ENCODE measurements at regions not wholly inside any gene's neighbourhood (a gene's known extent, or its start where the extent isn't known, plus 50 kb on each side); places are given as distances from the start of the nearest gene placed in this dataset.

DNA sequence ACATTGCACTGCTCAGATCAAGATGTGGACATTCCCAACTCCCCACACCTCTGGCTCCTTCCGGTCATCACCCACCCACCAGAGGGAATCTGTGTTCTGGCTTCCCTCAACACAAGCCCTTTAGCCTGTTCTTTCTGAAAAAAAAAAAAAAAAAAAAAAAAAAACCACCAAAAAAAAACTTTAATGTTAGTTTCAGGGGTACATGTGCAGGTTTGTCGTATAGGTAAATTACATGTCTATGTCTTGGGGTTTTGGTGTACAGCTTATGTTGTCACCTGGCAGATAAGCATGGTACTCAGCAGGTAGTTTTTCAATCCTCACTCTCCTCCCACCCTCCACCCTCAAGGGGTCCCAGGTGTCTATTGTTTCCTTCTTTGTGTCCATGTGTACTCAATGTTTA, 135.8 kb upstream of the FOXA2 start:
- H2AFZ ChIP-seq = no peak overlapping the region
- H3K4me1 ChIP-seq (ENCODE audit: insufficient read depth) = peaks cover 34% of the 10 kb centered on the region
- no peaks in the 10 kb centered on the region for H3K79me2 ChIP-seq
- no peaks in the 10 kb centered on the region for H3K27me3 ChIP-seq
- no peak for DNase-seq (ENCODE audit: low spot score)
- H3K9me3 ChIP-seq (ENCODE audit: low read depth) = no peaks in the 10 kb centered on the region
- H4K20me1 ChIP-seq (ENCODE audit: insufficient read depth, poor library complexity, severe bottlenecking) = no peaks in the 10 kb centered on the region
- WGBS (ENCODE audit: low lambda C conversion rate, missing lambda C conversion rate) = 89% methylated on average over 2 of the region's 2 CpGs
- H3K9me2 ChIP-seq (replicated peaks; ENCODE audit: insufficient read depth) = no peaks in the 10 kb centered on the region
- TF ChIP-seq CTCF (IDR thresholded peaks at IDR 0.05; ENCODE audit: poor library complexity) = no peak
- no peak for TF ChIP-seq EZH2 (IDR thresholded peaks at IDR 0.05; ENCODE audit: borderline replicate concordance)
- TF ChIP-seq EZH2phosphoT487 (IDR thresholded peaks at IDR 0.05; ENCODE audit: low read depth, severe bottlenecking, unreplicated experiment) = no peak
- no peaks in the 10 kb centered on the region for H3K36me3 ChIP-seq (replicated peaks; ENCODE audit: insufficient read depth, low read depth)
- no peak overlapping the region for H3K4me2 ChIP-seq
- H3K27ac ChIP-seq = no peak overlapping the region
- no peak overlapping the region for H3K4me3 ChIP-seq

- no peaks in the 10 kb centered on the region for H3K27me3 ChIP-seq
- DNase-seq (ENCODE audit: low spot score) = no peak
- H3K36me3 ChIP-seq (replicated peaks; ENCODE audit: insufficient read depth, low read depth) = no peaks in the 10 kb centered on the region
- H3K4me2 ChIP-seq = no peak overlapping the region
- no peak overlapping the region for H3K4me3 ChIP-seq
- no peaks in the 10 kb centered on the region for H3K9me2 ChIP-seq (replicated peaks; ENCODE audit: insufficient read depth)
- TF ChIP-seq EZH2 (IDR thresholded peaks at IDR 0.05; ENCODE audit: borderline replicate concordance) (no peak), CTCF (IDR thresholded peaks at IDR 0.05; ENCODE audit: poor library complexity) (no peak), EZH2phosphoT487 (IDR thresholded peaks at IDR 0.05; ENCODE audit: low read depth, severe bottlenecking, unreplicated experiment) (no peak)
- H3K79me2 ChIP-seq = no peaks in the 10 kb centered on the region
- H3K4me1 ChIP-seq (ENCODE audit: insufficient read depth) = peaks cover 20% of the 10 kb centered on the region
- H3K27ac ChIP-seq = no peak overlapping the region
- no peaks in the 10 kb centered on the region for H4K20me1 ChIP-seq (ENCODE audit: insufficient read depth, poor library complexity, severe bottlenecking)
- 88% methylated on average over 1 of the region's 1 CpG for WGBS (ENCODE audit: low lambda C conversion rate, missing lambda C conversion rate)
- no peak overlapping the region for H2AFZ ChIP-seq
- H3K9me3 ChIP-seq (ENCODE audit: low read depth) = no peaks in the 10 kb centered on the region
These were observed 138.4 kb upstream of the FOXA2 start for GRCh38 chr20:22722811-22723210.

DNA sequence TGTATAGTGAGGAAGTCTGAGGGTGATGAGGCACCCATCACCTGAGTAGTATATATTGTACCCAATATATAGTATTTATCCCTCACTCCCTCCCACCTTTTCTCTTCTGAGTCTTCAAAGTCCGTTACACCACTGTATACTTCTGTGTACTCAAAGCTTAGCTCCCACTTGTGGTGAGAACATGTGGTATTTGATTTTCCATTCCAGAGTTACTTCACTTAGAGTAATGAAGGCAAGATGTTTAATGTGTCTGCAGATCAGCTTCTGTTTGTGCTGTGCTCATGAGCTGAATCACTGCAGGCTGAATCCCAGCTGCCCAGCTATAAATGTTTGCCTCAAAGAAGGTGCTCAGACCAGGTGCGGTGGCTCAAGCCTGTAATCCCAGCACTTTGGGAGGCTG, 139.3 kb upstream of the FOXA2 start:
- Histone ChIP-seq H3K79me2 (no peaks in the 10 kb centered on the region), H3K4me2 (no peak overlapping the region), H3K36me3 (replicated peaks; ENCODE audit: insufficient read depth, low read depth) (no peaks in the 10 kb centered on the region), H3K4me1 (ENCODE audit: insufficient read depth) (peaks cover 12% of the 10 kb centered on the region), H4K20me1 (ENCODE audit: insufficient read depth, poor library complexity, severe bottlenecking) (no peaks in the 10 kb centered on the region), H3K27me3 (no peaks in the 10 kb centered on the region), H3K4me3 (no peak overlapping the region), H3K27ac (no peak overlapping the region), H3K9me3 (ENCODE audit: low read depth) (no peaks in the 10 kb centered on the region), H2AFZ (no peak overlapping the region), H3K9me2 (replicated peaks; ENCODE audit: insufficient read depth) (no peaks in the 10 kb centered on the region)
- WGBS (ENCODE audit: low lambda C conversion rate, missing lambda C conversion rate) = 57% methylated on average over 2 of the region's 2 CpGs
- TF ChIP-seq CTCF (IDR thresholded peaks at IDR 0.05; ENCODE audit: poor library complexity) = no peak
- TF ChIP-seq EZH2 (IDR thresholded peaks at IDR 0.05; ENCODE audit: borderline replicate concordance) = no peak
- no peak for TF ChIP-seq EZH2phosphoT487 (IDR thresholded peaks at IDR 0.05; ENCODE audit: low read depth, severe bottlenecking, unreplicated experiment)
- no peak for DNase-seq (ENCODE audit: low spot score)

Data from hepatocyte (in vitro differentiated cells).